HCT116 (cell line): ENCODE measurements at regions not wholly inside any gene's neighbourhood (a gene's known extent, or its start where the extent isn't known, plus 50 kb on each side); places are given as distances from the start of the nearest gene placed in this dataset.

ENCODE experiments used
- ATAC-seq: fragments of 200-7000 bp; cut with Tn5 transposase; 2 replicates; pipeline ENCODE4 v1.9.1; 2020; ENCODE audit warnings: mild to moderate bottlenecking, moderate library complexity
- BruUV-seq: library from RNA; stranded (reverse); fragments of 400-500 nt; replicated peaks from 2 replicates; lab custom pipeline; 2021; lab: Mats Ljungman, UMichigan
- CTCF ChIA-PET: fragments of 300-600 bp; sonication (Branson Sonifier 250); formaldehyde crosslinking; loops from one replicate; lab custom pipeline; 2021; ENCODE audit warnings: antibody characterized with exemption; lab: Charles Lee
- POLR2A ChIA-PET: fragments of 300-600, 350-600 bp; sonication (Branson Sonifier 250); formaldehyde crosslinking; loops from one replicate; lab custom pipeline; 2021; ENCODE audit warnings: antibody characterized with exemption; lab: Charles Lee
- RAD21 ChIA-PET, 2 experiments: fragments of 300-600 bp; sonication (Branson Sonifier 250); formaldehyde crosslinking; loops; one replicate each; lab custom pipeline; 2023; ENCODE audit warnings: low total read pairs in 2 of 2; ENCODE audit not compliant: uncharacterized antibody in 2 of 2, unreplicated experiment in 2 of 2, low non-redundant PET in 1 of 2; lab: Charles Lee
- DNase-seq: peaks from one replicate; pipeline ENCODE4 v3.0.0-alpha.2; 2010; ENCODE audit warnings: low read depth, low spot score
- H2AFZ ChIP-seq: fragments of 200-600 bp; shearing (Covaris generic), sonication (generic); 2 replicates; pipeline ENCODE4 v1.6.1; 2017; ENCODE audit warnings: low read depth, mixed run types, mixed read lengths, antibody characterized with exemption, low read length; ENCODE audit not compliant: poor library complexity, severe bottlenecking
- H3K27ac ChIP-seq: 2 replicates; pipeline ENCODE4 v1.5.1; 2012; ENCODE audit warnings: low read depth, low read length
- H3K27me3 ChIP-seq: fragments of 200-600 bp; sonication (generic); 2 replicates; pipeline ENCODE4 v1.6.1; 2016; ENCODE audit warnings: mixed run types, low read length, mixed read lengths; ENCODE audit not compliant: insufficient read depth
- H3K36me3 ChIP-seq, 2 experiments: fragments of 200-500 bp in 1 of 2; fragments of 200-600 bp in 1 of 2; sonication (Bioruptor generic) in 1 of 2; sonication (generic) in 1 of 2; 2 replicates each; pipeline versions ENCODE4 v1.5.1 to v1.6.1; 2014 to 2016; ENCODE audit warnings: low read length in 2 of 2, inconsistent platforms in 1 of 2, mixed read lengths in 1 of 2, mixed run types in 1 of 2; ENCODE audit not compliant: insufficient read depth in 2 of 2, control insufficient read depth in 1 of 2
- H3K4me1 ChIP-seq, 2 experiments: fragments of 200-600 bp in 1 of 2; sonication (generic) in 1 of 2; 2 replicates each; pipeline versions ENCODE4 v1.5.1 to v1.6.1; 2012 to 2017; ENCODE audit warnings: low read length in 2 of 2, inconsistent platforms in 1 of 2, mild to moderate bottlenecking in 1 of 2, mixed read lengths in 1 of 2, mixed run types in 1 of 2, moderate library complexity in 1 of 2; ENCODE audit not compliant: insufficient read depth in 2 of 2, control insufficient read depth in 1 of 2
- H3K4me2 ChIP-seq: fragments of 200-600 bp; sonication (generic); 2 replicates; pipeline ENCODE4 v1.6.1; 2017; ENCODE audit warnings: mixed run types, low read length, mixed read lengths
- H3K4me3 ChIP-seq, 2 experiments: fragments of 200-600 bp in 1 of 2; sonication (generic) in 1 of 2; replicated peaks in 1 of 2; 2 replicates each; pipeline ENCODE4 v1.5.1; 2011 to 2016; ENCODE audit warnings: low read length in 2 of 2, control low read depth in 1 of 2, low read depth in 1 of 2, mild to moderate bottlenecking in 1 of 2, mixed read lengths in 1 of 2, mixed run types in 1 of 2
- H3K79me2 ChIP-seq: fragments of 200-600 bp; sonication (generic); 2 replicates; pipeline ENCODE4 v1.6.1; 2017; ENCODE audit warnings: mild to moderate bottlenecking, mixed run types, low read length, moderate library complexity, mixed read lengths; ENCODE audit not compliant: insufficient read depth
- H3K9ac ChIP-seq: fragments of 200-600 bp; sonication (generic); 2 replicates; pipeline ENCODE4 v1.6.1; 2016; ENCODE audit warnings: low read length, mixed read lengths
- H3K9me2 ChIP-seq: fragments of 200-600 bp; sonication (generic), shearing (Covaris generic); 2 replicates; pipeline ENCODE4 v1.6.1; 2017; ENCODE audit warnings: mixed run types, mild to moderate bottlenecking, moderate library complexity; ENCODE audit not compliant: insufficient read depth
- H3K9me3 ChIP-seq, 2 experiments: fragments of 200-500 bp in 1 of 2; fragments of 200-600 bp in 1 of 2; sonication (Bioruptor generic) in 1 of 2; sonication (generic) in 1 of 2; 2 replicates each; pipeline ENCODE4 v1.6.1; 2014 to 2017; ENCODE audit warnings: low read length in 2 of 2, mixed read lengths in 2 of 2, inconsistent platforms in 1 of 2, low read depth in 1 of 2, mild to moderate bottlenecking in 1 of 2, mixed run types in 1 of 2, moderate library complexity in 1 of 2; ENCODE audit not compliant: control insufficient read depth in 1 of 2, insufficient read depth in 1 of 2
- H4K20me1 ChIP-seq: fragments of 200-600 bp; sonication (generic), shearing (Covaris generic); 2 replicates; pipeline ENCODE4 v1.6.1; 2017; ENCODE audit warnings: mixed run types, mild to moderate bottlenecking, moderate library complexity; ENCODE audit not compliant: insufficient read depth
- ATF3 ChIP-seq: IDR thresholded peaks from 2 replicates; pipeline ENCODE4 v1.6.1; 2012
- ELF1 ChIP-seq: IDR thresholded peaks from 2 replicates; pipeline ENCODE4 v1.6.1; 2012; ENCODE audit warnings: low read depth, borderline replicate concordance
- FOSL1 ChIP-seq: IDR thresholded peaks from 2 replicates; pipeline ENCODE4 v1.6.1; 2012; ENCODE audit warnings: low read depth
- POLR2A ChIP-seq: IDR thresholded peaks from 2 replicates; pipeline ENCODE4 v1.7.0; 2011; ENCODE audit warnings: borderline replicate concordance; ENCODE audit not compliant: insufficient read depth, insufficient read length; ENCODE audit errors: extremely low read depth
- RAD21 ChIP-seq: IDR thresholded peaks from 2 replicates; pipeline ENCODE4 v1.6.1; 2012; ENCODE audit warnings: low read depth, mild to moderate bottlenecking
- SP1 ChIP-seq: IDR thresholded peaks from 2 replicates; pipeline ENCODE4 v1.6.1; 2012; ENCODE audit warnings: low read depth
- intact Hi-C: fragments of 100-400 bp; cut with micrococcal nuclease; formaldehyde crosslinking; loops from 2 replicates; pipeline ENCODE4 v1.10.0; 2022
- TF ChIP-seq, protein P1 (sequence below): IDR thresholded peaks from 2 replicates; pipeline ENCODE4 v1.6.1; 2012; ENCODE audit warnings: low read depth
- TF ChIP-seq, protein P2 (sequence below), 3 experiments: fragments of 200-600 bp in 1 of 3; sonication (generic) in 1 of 3; IDR thresholded peaks in 2 of 3; conservative IDR thresholded peaks in 1 of 3; 2 replicates each; pipeline ENCODE4 v1.5.1; 2012 to 2017; ENCODE audit warnings: low read depth in 2 of 3, low read length in 2 of 3, antibody characterized with exemption in 1 of 3, borderline replicate concordance in 1 of 3, control low read depth in 1 of 3, mild to moderate bottlenecking in 1 of 3, mixed read lengths in 1 of 3, mixed run types in 1 of 3, moderate library complexity in 1 of 3; ENCODE audit not compliant: insufficient read depth in 1 of 3

GRCh38 chr2:142254031-142254430 lies 123.2 kb upstream of the LRP1B start:
- RAD21 ChIA-PET = no interaction called here
- no peak for ATAC-seq
- H3K4me3 ChIP-seq = no peak overlapping the region
- no peaks in the 10 kb centered on the region for H3K9me2 ChIP-seq
- H3K36me3 ChIP-seq = no peaks in the 10 kb centered on the region
- H2AFZ ChIP-seq = no peak overlapping the region
- intact Hi-C loops = no loop called here
- POLR2A ChIA-PET = no interaction called here
- no peak overlapping the region for H3K27ac ChIP-seq
- no peak overlapping the region for H3K4me2 ChIP-seq
- CTCF ChIA-PET = no interaction called here
- no peaks in the 10 kb centered on the region for H3K79me2 ChIP-seq
- H3K9ac ChIP-seq = no peak overlapping the region
- no peaks in the 10 kb centered on the region for H3K9me3 ChIP-seq
- H3K4me1 ChIP-seq = no peaks in the 10 kb centered on the region
- no peak for DNase-seq
- no peaks in the 10 kb centered on the region for H3K27me3 ChIP-seq
- no TSS peak for BruUV-seq
- TF ChIP-seq FOSL1 (no peak), POLR2A (no peak), ELF1 (no peak), RAD21 (no peak), SP1 (no peak), ATF3 (no peak)
- TF ChIP-seq, protein P1, sequence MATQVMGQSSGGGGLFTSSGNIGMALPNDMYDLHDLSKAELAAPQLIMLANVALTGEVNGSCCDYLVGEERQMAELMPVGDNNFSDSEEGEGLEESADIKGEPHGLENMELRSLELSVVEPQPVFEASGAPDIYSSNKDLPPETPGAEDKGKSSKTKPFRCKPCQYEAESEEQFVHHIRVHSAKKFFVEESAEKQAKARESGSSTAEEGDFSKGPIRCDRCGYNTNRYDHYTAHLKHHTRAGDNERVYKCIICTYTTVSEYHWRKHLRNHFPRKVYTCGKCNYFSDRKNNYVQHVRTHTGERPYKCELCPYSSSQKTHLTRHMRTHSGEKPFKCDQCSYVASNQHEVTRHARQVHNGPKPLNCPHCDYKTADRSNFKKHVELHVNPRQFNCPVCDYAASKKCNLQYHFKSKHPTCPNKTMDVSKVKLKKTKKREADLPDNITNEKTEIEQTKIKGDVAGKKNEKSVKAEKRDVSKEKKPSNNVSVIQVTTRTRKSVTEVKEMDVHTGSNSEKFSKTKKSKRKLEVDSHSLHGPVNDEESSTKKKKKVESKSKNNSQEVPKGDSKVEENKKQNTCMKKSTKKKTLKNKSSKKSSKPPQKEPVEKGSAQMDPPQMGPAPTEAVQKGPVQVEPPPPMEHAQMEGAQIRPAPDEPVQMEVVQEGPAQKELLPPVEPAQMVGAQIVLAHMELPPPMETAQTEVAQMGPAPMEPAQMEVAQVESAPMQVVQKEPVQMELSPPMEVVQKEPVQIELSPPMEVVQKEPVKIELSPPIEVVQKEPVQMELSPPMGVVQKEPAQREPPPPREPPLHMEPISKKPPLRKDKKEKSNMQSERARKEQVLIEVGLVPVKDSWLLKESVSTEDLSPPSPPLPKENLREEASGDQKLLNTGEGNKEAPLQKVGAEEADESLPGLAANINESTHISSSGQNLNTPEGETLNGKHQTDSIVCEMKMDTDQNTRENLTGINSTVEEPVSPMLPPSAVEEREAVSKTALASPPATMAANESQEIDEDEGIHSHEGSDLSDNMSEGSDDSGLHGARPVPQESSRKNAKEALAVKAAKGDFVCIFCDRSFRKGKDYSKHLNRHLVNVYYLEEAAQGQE = no peak
- TF ChIP-seq, protein P2, sequence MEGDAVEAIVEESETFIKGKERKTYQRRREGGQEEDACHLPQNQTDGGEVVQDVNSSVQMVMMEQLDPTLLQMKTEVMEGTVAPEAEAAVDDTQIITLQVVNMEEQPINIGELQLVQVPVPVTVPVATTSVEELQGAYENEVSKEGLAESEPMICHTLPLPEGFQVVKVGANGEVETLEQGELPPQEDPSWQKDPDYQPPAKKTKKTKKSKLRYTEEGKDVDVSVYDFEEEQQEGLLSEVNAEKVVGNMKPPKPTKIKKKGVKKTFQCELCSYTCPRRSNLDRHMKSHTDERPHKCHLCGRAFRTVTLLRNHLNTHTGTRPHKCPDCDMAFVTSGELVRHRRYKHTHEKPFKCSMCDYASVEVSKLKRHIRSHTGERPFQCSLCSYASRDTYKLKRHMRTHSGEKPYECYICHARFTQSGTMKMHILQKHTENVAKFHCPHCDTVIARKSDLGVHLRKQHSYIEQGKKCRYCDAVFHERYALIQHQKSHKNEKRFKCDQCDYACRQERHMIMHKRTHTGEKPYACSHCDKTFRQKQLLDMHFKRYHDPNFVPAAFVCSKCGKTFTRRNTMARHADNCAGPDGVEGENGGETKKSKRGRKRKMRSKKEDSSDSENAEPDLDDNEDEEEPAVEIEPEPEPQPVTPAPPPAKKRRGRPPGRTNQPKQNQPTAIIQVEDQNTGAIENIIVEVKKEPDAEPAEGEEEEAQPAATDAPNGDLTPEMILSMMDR (IDR thresholded peaks at IDR 0.05 in 2 of 3, conservative IDR thresholded peaks at IDR 0.05 in 1 of 3; ENCODE audit: borderline replicate concordance in 1 of 3, insufficient read depth in 1 of 3, low read depth in 2 of 3, low read length in 2 of 3) = no peak
- H4K20me1 ChIP-seq = no peaks in the 10 kb centered on the region
